IMR-90 (cell line): ENCODE measurements at regions not wholly inside any gene's neighbourhood (a gene's known extent, or its start where the extent isn't known, plus 50 kb on each side); places are given as distances from the start of the nearest gene placed in this dataset.

ENCODE experiments used
- ATAC-seq: fragments of 200-7000 bp; cut with Tn5 transposase; 2 replicates; pipeline ENCODE4 v1.9.1; 2020; ENCODE audit warnings: low read depth, mild to moderate bottlenecking, moderate library complexity
- BruUV-seq: library from RNA; stranded (reverse); fragments of 400-500 nt; replicated peaks from 2 replicates; lab custom pipeline; 2021; lab: Mats Ljungman, UMichigan
- CTCF ChIA-PET: fragments of 300-600 bp; formaldehyde crosslinking; extraction: SDS; loops from one replicate; lab custom pipeline; 2021; ENCODE audit warnings: antibody characterized with exemption; lab: Yijun Ruan, JAX
- POLR2A ChIA-PET: fragments of 300-600 bp; sonication (Branson Sonifier 250); formaldehyde crosslinking; loops from one replicate; lab custom pipeline; 2022; ENCODE audit warnings: antibody characterized with exemption; ENCODE audit not compliant: unreplicated experiment; lab: Charles Lee
- DNase-seq: peaks from one replicate; pipeline ENCODE4 v3.0.0; 2013
- H2AFZ ChIP-seq: replicated peaks from 2 replicates; pipeline ENCODE3; 2013; ENCODE audit warnings: low read length, mild to moderate bottlenecking; ENCODE audit not compliant: poor library complexity
- H2AK5ac ChIP-seq: 2 replicates; pipeline ENCODE4 v1.6.1; 2013; ENCODE audit warnings: low read depth, low read length, inconsistent platforms
- H2AK9ac ChIP-seq: replicated peaks from 2 replicates; pipeline ENCODE3; 2013; ENCODE audit warnings: mild to moderate bottlenecking, low read depth, low read length, moderate library complexity; ENCODE audit not compliant: poor library complexity
- H2BK120ac ChIP-seq: 2 replicates; pipeline ENCODE4 v1.6.1; 2013; ENCODE audit warnings: low read depth, low read length, inconsistent platforms
- H2BK15ac ChIP-seq: 3 replicates; pipeline ENCODE4 v1.6.1; 2013; ENCODE audit warnings: low read depth, low read length, inconsistent platforms
- H2BK20ac ChIP-seq: 2 replicates; pipeline ENCODE4 v1.6.1; 2013; ENCODE audit warnings: low read depth, mild to moderate bottlenecking, inconsistent platforms, low read length, moderate library complexity
- H2BK5ac ChIP-seq: 2 replicates; pipeline ENCODE4 v1.6.1; 2013; ENCODE audit warnings: mild to moderate bottlenecking, low read depth, low read length, inconsistent platforms; ENCODE audit not compliant: poor library complexity, severe bottlenecking
- H3K14ac ChIP-seq: replicated peaks from 2 replicates; pipeline ENCODE4 v1.6.1; 2013; ENCODE audit warnings: low read depth, low read length, inconsistent platforms
- H3K18ac ChIP-seq: 2 replicates; pipeline ENCODE4 v1.6.1; 2013; ENCODE audit warnings: low read depth, low read length, control low read depth
- H3K23ac ChIP-seq: 2 replicates; pipeline ENCODE4 v1.6.1; 2013; ENCODE audit warnings: low read depth, low read length, inconsistent platforms
- H3K27ac ChIP-seq: 2 replicates; pipeline ENCODE4 v1.5.1; 2013; ENCODE audit warnings: mild to moderate bottlenecking, control low read depth, low read length; ENCODE audit not compliant: insufficient read depth
- H3K27me3 ChIP-seq: 2 replicates; pipeline ENCODE4 v1.6.1; 2013; ENCODE audit warnings: low read length; ENCODE audit not compliant: control insufficient read depth, insufficient read depth
- H3K36me3 ChIP-seq: 2 replicates; pipeline ENCODE4 v1.6.1; 2013; ENCODE audit warnings: low read length, mixed read lengths; ENCODE audit not compliant: control insufficient read depth, insufficient read depth
- H3K4ac ChIP-seq: 2 replicates; pipeline ENCODE4 v1.6.1; 2013; ENCODE audit warnings: low read depth, low read length, inconsistent platforms
- H3K4me1 ChIP-seq: 2 replicates; pipeline ENCODE4 v1.6.1; 2013; ENCODE audit warnings: low read length, mixed read lengths; ENCODE audit not compliant: control insufficient read depth, insufficient read depth
- H3K4me2 ChIP-seq: 2 replicates; pipeline ENCODE4 v1.6.1; 2013; ENCODE audit warnings: low read depth, mild to moderate bottlenecking, control low read depth, low read length, moderate library complexity
- H3K4me3 ChIP-seq: 2 replicates; pipeline ENCODE4 v1.5.1; 2013; ENCODE audit warnings: low read depth, mild to moderate bottlenecking, control low read depth, low read length, moderate library complexity; ENCODE audit not compliant: insufficient read depth
- H3K56ac ChIP-seq: 2 replicates; pipeline ENCODE4 v1.6.1; 2013; ENCODE audit warnings: low read length, inconsistent platforms; ENCODE audit not compliant: insufficient read depth; ENCODE audit errors: extremely low read depth
- H3K79me1 ChIP-seq, 2 experiments: 2 replicates each; pipeline ENCODE4 v1.6.1; 2013; ENCODE audit warnings: low read length in 2 of 2, inconsistent platforms in 1 of 2, low read depth in 1 of 2
- H3K9ac ChIP-seq: 2 replicates; pipeline ENCODE4 v1.6.1; 2013; ENCODE audit warnings: low read depth, low read length, control low read depth
- H3K9me1 ChIP-seq: 2 replicates; pipeline ENCODE4 v1.6.1; 2013; ENCODE audit warnings: low read length, inconsistent platforms; ENCODE audit not compliant: insufficient read depth
- H3K9me3 ChIP-seq: 2 replicates; pipeline ENCODE4 v1.6.1; 2013; ENCODE audit warnings: low read length; ENCODE audit not compliant: control insufficient read depth, insufficient read depth
- H4K20me1 ChIP-seq: 2 replicates; pipeline ENCODE4 v1.6.1; 2013; ENCODE audit warnings: low read length, inconsistent platforms; ENCODE audit not compliant: insufficient read depth
- H4K5ac ChIP-seq: 2 replicates; pipeline ENCODE4 v1.6.1; 2013; ENCODE audit warnings: mild to moderate bottlenecking, low read depth, low read length, control low read depth
- H4K8ac ChIP-seq, 2 experiments: 2 replicates each; pipeline ENCODE4 v1.6.1; 2013; ENCODE audit warnings: low read depth in 2 of 2, low read length in 2 of 2, control low read depth in 1 of 2, inconsistent platforms in 1 of 2
- H4K91ac ChIP-seq: 2 replicates; pipeline ENCODE4 v1.6.1; 2013; ENCODE audit warnings: low read depth, low read length, inconsistent platforms; ENCODE audit not compliant: insufficient read depth
- CHD1 ChIP-seq: IDR thresholded peaks from 2 replicates; pipeline ENCODE4 v1.6.1; 2012; ENCODE audit warnings: low read depth, low read length, improper control_type of control experiment
- MAFK ChIP-seq: IDR thresholded peaks from 2 replicates; pipeline ENCODE4 v1.6.1; 2012; ENCODE audit warnings: low read depth, low read length, improper control_type of control experiment
- MXI1 ChIP-seq: IDR thresholded peaks from 2 replicates; pipeline ENCODE4 v1.6.1; 2012; ENCODE audit warnings: low read depth, mild to moderate bottlenecking, low read length, moderate library complexity, borderline replicate concordance
- RFX5 ChIP-seq: IDR thresholded peaks from 2 replicates; pipeline ENCODE4 v1.8.0; 2012; ENCODE audit warnings: low read depth, mild to moderate bottlenecking, low read length, moderate library complexity
- WGBS, 2 experiments: methylation state at CpG; one replicate each; pipeline versions ENCODE4 v1.1.5 to v1.1.7; 2013; ENCODE audit warnings: missing lambda C conversion rate in 2 of 2; ENCODE audit not compliant: insufficient read length in 1 of 2; ENCODE audit errors: extremely low coverage in 2 of 2; 5-methylcytosine and 5-hydroxymethylcytosine counted together
- dilution Hi-C: fragments of 300-500 bp; cut with HindIII; formaldehyde crosslinking; loops from one replicate; pipeline ENCODE4 v1.14.3; 2018; ENCODE audit warnings: low sequenced_read_pairs; ENCODE audit not compliant: unreplicated experiment
- in situ Hi-C: fragments of 300-500 bp; cut with MboI; formaldehyde crosslinking; loops from 3 replicates; pipeline ENCODE4 v1.14.3; 2019; ENCODE audit warnings: low sequenced_read_pairs, inconsistent platforms, mixed read lengths
- intact Hi-C: fragments of 100-400 bp; cut with micrococcal nuclease; formaldehyde crosslinking; loops from 2 replicates; pipeline ENCODE4 v1.10.0; 2022

DNA sequence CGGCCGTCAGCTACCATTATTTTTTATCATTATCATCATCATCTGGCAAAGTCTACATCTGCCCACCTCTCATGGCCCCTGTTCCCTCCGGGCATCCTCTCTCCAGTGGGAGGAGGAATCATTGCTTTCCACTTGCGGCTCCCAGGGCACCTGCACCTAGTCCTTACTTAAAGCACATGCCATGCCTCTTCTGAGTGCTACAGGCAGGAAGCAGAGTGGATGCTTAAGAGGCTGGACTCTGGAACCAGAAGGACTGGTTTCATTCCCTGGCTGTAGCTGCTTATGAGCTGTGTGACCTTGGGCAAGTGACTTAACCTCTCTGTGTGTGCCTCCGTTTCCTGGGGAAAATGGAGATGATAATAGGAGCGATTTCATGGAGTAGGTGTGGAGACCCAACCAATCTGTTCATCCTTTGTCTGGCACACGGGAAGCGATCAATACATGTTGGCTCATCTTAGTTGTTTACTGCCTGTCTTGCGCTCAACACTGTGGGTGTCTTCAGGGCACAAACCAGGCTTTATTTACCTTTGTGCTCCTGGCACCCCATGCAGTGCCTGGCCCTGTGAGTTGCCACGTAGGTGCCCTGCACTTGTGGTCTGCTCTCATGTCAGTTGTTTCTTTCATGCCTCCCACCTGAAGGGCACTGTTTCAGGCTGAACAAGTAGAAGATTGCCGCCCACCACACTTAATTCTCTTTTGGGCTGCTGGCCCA is 317.0 kb upstream of the SULF2 start:
- Histone ChIP-seq H3K18ac (no peak overlapping the region), H3K4me2 (no peak overlapping the region), H3K9me3 (peaks cover 9% of the 10 kb centered on the region), H3K4me1 (no peaks in the 10 kb centered on the region), H3K56ac (no peak overlapping the region), H2AK5ac (no peak overlapping the region), H4K5ac (no peak overlapping the region), H3K23ac (no peak overlapping the region), H2AK9ac (no peak overlapping the region), H3K27ac (no peak overlapping the region), H2BK20ac (no peak overlapping the region), H4K91ac (no peak overlapping the region), H2BK15ac (no peak overlapping the region), H3K79me1 (no peaks in the 10 kb centered on the region), H4K8ac (no peak overlapping the region), H4K20me1 (no peaks in the 10 kb centered on the region), H3K9me1 (no peaks in the 10 kb centered on the region), H3K9ac (no peak overlapping the region), H2BK120ac (no peak overlapping the region), H2BK5ac (no peak overlapping the region), H3K4me3 (no peak overlapping the region), H3K14ac (no peak overlapping the region), H3K36me3 (no peaks in the 10 kb centered on the region), H2AFZ (no peak overlapping the region), H3K4ac (no peak overlapping the region), H3K27me3 (no peaks in the 10 kb centered on the region; the same call in 1 of the 2 replicates)
- in situ Hi-C loops (loop anchor here (25.0 kb wide), 1 partner anchor 90 kb away; no protein-coding TSS in a partner anchor), intact Hi-C loops (no loop called here), dilution Hi-C loops (no loop called here)
- TF ChIP-seq RFX5 (no peak), CHD1 (no peak), MAFK (no peak), MXI1 (no peak)
- ATAC-seq (no peak), DNase-seq (no peak)
- 93% methylated on average over 3 of the region's 11 CpGs; no CpG with 5 or more reads in 1 of the 2 experiments for WGBS, 2 experiments
- POLR2A ChIA-PET, result no interaction called here
- BruUV-seq, result no TSS peak
- CTCF ChIA-PET, result no interaction called here
